ENCODE measurements at regions not wholly inside any gene's neighbourhood (a gene's known extent, or its start where the extent isn't known, plus 50 kb on each side); places are given as distances from the start of the nearest gene placed in this dataset.
"Not testable (repeated sequence)": the region's sequence is repeated elsewhere in the genome, so short reads cannot be mapped to it uniquely, and the experiment has no call there.

- intact Hi-C loops (cut with DNase I; ENCODE audit: low total_unique reads): no loop called here
- H3K4me3 ChIP-seq: no peak overlapping the region
- no peak for DNase-seq
- no peak overlapping the region for H3K27ac ChIP-seq
- no peaks in the 10 kb centered on the region for H3K36me3 ChIP-seq
- no peaks in the 10 kb centered on the region for H3K27me3 ChIP-seq
- WGBS, 5 donors: 80 to 85% (median 85%) methylated on average over 2 of the region's 2 CpGs
- H3K9me3 ChIP-seq: no peaks in the 10 kb centered on the region
- TF ChIP-seq EP300 (IDR thresholded peaks at IDR 0.05) (no peak), POLR2A (IDR thresholded peaks at IDR 0.05) (no peak), POLR2AphosphoS5 (IDR thresholded peaks at IDR 0.05) (no peak)
- TF ChIP-seq, protein P1, sequence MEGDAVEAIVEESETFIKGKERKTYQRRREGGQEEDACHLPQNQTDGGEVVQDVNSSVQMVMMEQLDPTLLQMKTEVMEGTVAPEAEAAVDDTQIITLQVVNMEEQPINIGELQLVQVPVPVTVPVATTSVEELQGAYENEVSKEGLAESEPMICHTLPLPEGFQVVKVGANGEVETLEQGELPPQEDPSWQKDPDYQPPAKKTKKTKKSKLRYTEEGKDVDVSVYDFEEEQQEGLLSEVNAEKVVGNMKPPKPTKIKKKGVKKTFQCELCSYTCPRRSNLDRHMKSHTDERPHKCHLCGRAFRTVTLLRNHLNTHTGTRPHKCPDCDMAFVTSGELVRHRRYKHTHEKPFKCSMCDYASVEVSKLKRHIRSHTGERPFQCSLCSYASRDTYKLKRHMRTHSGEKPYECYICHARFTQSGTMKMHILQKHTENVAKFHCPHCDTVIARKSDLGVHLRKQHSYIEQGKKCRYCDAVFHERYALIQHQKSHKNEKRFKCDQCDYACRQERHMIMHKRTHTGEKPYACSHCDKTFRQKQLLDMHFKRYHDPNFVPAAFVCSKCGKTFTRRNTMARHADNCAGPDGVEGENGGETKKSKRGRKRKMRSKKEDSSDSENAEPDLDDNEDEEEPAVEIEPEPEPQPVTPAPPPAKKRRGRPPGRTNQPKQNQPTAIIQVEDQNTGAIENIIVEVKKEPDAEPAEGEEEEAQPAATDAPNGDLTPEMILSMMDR (IDR thresholded peaks at IDR 0.05): no peak
- no peaks in the 10 kb centered on the region for H3K4me1 ChIP-seq
Measured at GRCh38 chr10:23581906-23582450, 143.1 kb downstream of the OTUD1 start.

- Histone ChIP-seq H3K9me3 (peaks cover 0 to 11% (median 8%) of the 10 kb centered on the region in 4 donors), H3K27me3 (no peaks in the 10 kb centered on the region), H3K27ac (no peak overlapping the region), H3K4me1 (no peaks in the 10 kb centered on the region), H3K4me3 (no peak overlapping the region), H3K36me3 (no peaks in the 10 kb centered on the region)
- no peak for TF ChIP-seq POLR2A (IDR thresholded peaks at IDR 0.05)
- no peak for TF ChIP-seq EP300 (IDR thresholded peaks at IDR 0.05)
- TF ChIP-seq, protein P1 (IDR thresholded peaks at IDR 0.05): no peak
- no peak for TF ChIP-seq POLR2AphosphoS5 (IDR thresholded peaks at IDR 0.05)
- DNase-seq: no peak
- WGBS, 5 donors: 77 to 94% (median 90%) methylated on average over 2 of the region's 2 CpGs
- intact Hi-C loops (cut with DNase I; ENCODE audit: low total_unique reads): no loop called here
Measured at GRCh38 chr10:23584396-23584795, 145.5 kb downstream of the OTUD1 start.

DNA sequence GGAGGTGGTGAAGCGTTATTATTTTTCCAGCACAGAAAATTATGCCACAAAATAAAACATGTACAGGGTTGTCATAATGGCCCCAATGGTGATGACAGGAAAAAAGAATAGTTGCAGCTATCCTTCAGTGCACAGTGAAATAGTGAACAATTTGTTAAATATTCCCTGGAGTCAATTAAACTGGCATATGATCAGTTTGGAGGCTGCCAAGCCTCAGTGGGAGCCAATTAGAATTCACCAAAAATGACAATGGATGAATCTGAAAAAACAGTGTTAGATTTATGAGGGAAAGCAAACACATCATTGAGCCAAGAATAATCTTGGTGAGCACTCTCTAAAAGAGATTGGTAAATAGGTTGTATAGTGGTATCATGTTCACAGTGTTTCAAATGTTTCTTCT, 146.3 kb downstream of the OTUD1 start:
- Histone ChIP-seq H3K27me3 (no peaks in the 10 kb centered on the region), H3K4me1 (no peaks in the 10 kb centered on the region), H3K36me3 (no peaks in the 10 kb centered on the region), H3K27ac (no peak overlapping the region), H3K9me3 (peaks cover 0 to 11% (median 8%) of the 10 kb centered on the region in 4 donors), H3K4me3 (no peak overlapping the region)
- intact Hi-C loops (cut with DNase I; ENCODE audit: low total_unique reads): no loop called here
- WGBS, 5 donors: 81 to 94% (median 91%) methylated on average over 1 of the region's 1 CpG
- DNase-seq: no peak
- TF ChIP-seq POLR2A (IDR thresholded peaks at IDR 0.05): no peak
- TF ChIP-seq, protein P1 (IDR thresholded peaks at IDR 0.05): no peak

- TF ChIP-seq, protein P1 (IDR thresholded peaks at IDR 0.05): no peak
- TF ChIP-seq EP300 (IDR thresholded peaks at IDR 0.05) (no peak), POLR2A (IDR thresholded peaks at IDR 0.05) (no peak), POLR2AphosphoS5 (IDR thresholded peaks at IDR 0.05) (no peak)
- 46 to 66% (median 58%) methylated on average over 2 of the region's 2 CpGs for WGBS, 5 donors
- H3K9me3 ChIP-seq: peaks cover 0 to 11% (median 8%) of the 10 kb centered on the region in 4 donors
Measured at GRCh38 chr10:23585666-23586065, 146.8 kb downstream of the OTUD1 start.

GRCh38 chr10:23595278-23595677, 156.4 kb downstream of the OTUD1 start:
- WGBS, 5 donors: 74 to 94% (median 91%) methylated on average over 10 of the region's 10 CpGs
- H3K4me3 ChIP-seq; intact Hi-C loops (cut with DNase I; ENCODE audit: low total_unique reads); DNase-seq; H3K36me3 ChIP-seq; H3K27me3 ChIP-seq; H3K27ac ChIP-seq; H3K4me1 ChIP-seq: not testable (repeated sequence)
- H3K9me3 ChIP-seq: peaks cover 0 to 22% (median 20%) of the 10 kb centered on the region in 4 donors

More at GRCh38 chr10:23585666-23586065, 146.8 kb downstream of the OTUD1 start:
- H3K4me1 ChIP-seq: no peaks in the 10 kb centered on the region
- DNase-seq: no peak
- no peak overlapping the region for H3K4me3 ChIP-seq
- no peaks in the 10 kb centered on the region for H3K27me3 ChIP-seq
- no peak overlapping the region for H3K27ac ChIP-seq
- H3K36me3 ChIP-seq: no peaks in the 10 kb centered on the region
- intact Hi-C loops (cut with DNase I; ENCODE audit: low total_unique reads): no loop called here
